HCT116 (cell line): ENCODE measurements at regions not wholly inside any gene's neighbourhood (a gene's known extent, or its start where the extent isn't known, plus 50 kb on each side); places are given as distances from the start of the nearest gene placed in this dataset.

ENCODE experiments used
- CBX3 ChIP-seq: IDR thresholded peaks from 2 replicates; pipeline ENCODE4 v1.6.1; 2012; ENCODE audit warnings: low read depth
- CEBPB ChIP-seq: IDR thresholded peaks from 2 replicates; pipeline ENCODE4 v1.6.1; 2012; ENCODE audit warnings: low read depth
- CTCF ChIP-seq, 3 experiments: fragments of 200-600 bp in 1 of 3; sonication (generic) in 1 of 3; IDR thresholded peaks in 2 of 3; conservative IDR thresholded peaks in 1 of 3; 2 replicates each; pipeline ENCODE4 v1.5.1; 2012 to 2017; ENCODE audit warnings: low read depth in 2 of 3, low read length in 2 of 3, antibody characterized with exemption in 1 of 3, borderline replicate concordance in 1 of 3, control low read depth in 1 of 3, mild to moderate bottlenecking in 1 of 3, mixed read lengths in 1 of 3, mixed run types in 1 of 3, moderate library complexity in 1 of 3; ENCODE audit not compliant: insufficient read depth in 1 of 3
- EZH2phosphoT487 ChIP-seq: fragments of 200-600 bp; IDR thresholded peaks from 2 replicates; pipeline ENCODE4 v1.6.1; 2018; ENCODE audit warnings: antibody characterized with exemption, borderline replicate concordance
- POLR2AphosphoS5 ChIP-seq: IDR thresholded peaks from 2 replicates; pipeline ENCODE4 v1.6.1; 2011; ENCODE audit warnings: mild to moderate bottlenecking, low read depth, low read length, moderate library complexity
- REST ChIP-seq: IDR thresholded peaks from 2 replicates; pipeline ENCODE4 v1.6.1; 2012; ENCODE audit warnings: low read depth
- SIN3A ChIP-seq: IDR thresholded peaks from 2 replicates; pipeline ENCODE4 v1.6.1; 2012; ENCODE audit warnings: low read depth
- SP1 ChIP-seq: IDR thresholded peaks from 2 replicates; pipeline ENCODE4 v1.6.1; 2012; ENCODE audit warnings: low read depth
- TCF7L2 ChIP-seq: IDR thresholded peaks from 2 replicates; pipeline ENCODE4 v1.7.0; 2011; ENCODE audit warnings: borderline replicate concordance, inconsistent platforms; ENCODE audit not compliant: insufficient read depth, insufficient read length; ENCODE audit errors: extremely low read depth
- YY1 ChIP-seq: IDR thresholded peaks from 2 replicates; pipeline ENCODE4 v1.6.1; 2011; ENCODE audit warnings: low read length, low read depth, moderate library complexity, mild to moderate bottlenecking; ENCODE audit not compliant: insufficient replicate concordance; ENCODE audit errors: extremely low read depth
- ZNF274 ChIP-seq: fragments of 200-500 bp; sonication (Bioruptor generic); IDR thresholded peaks from 2 replicates; pipeline ENCODE4 v1.6.1; 2014; ENCODE audit warnings: mild to moderate bottlenecking, low read depth, low read length, inconsistent platforms

GRCh38 chr3:24006-24405 lies 172.6 kb upstream of the CHL1 start:
- TF ChIP-seq CTCF (IDR thresholded peaks at IDR 0.05 in 2 of 3, conservative IDR thresholded peaks at IDR 0.05 in 1 of 3; ENCODE audit: borderline replicate concordance in 1 of 3, insufficient read depth in 1 of 3, low read depth in 2 of 3, low read length in 2 of 3) (no peak), TCF7L2 (no peak), CEBPB (no peak), EZH2phosphoT487 (no peak), SIN3A (no peak), ZNF274 (no peak), YY1 (no peak), CBX3 (no peak), REST (no peak), POLR2AphosphoS5 (no peak), SP1 (no peak)
